WI38 (cell line): ENCODE measurements at regions not wholly inside any gene's neighbourhood (a gene's known extent, or its start where the extent isn't known, plus 50 kb on each side); places are given as distances from the start of the nearest gene placed in this dataset.

Experiments used
- H3K4me3 ChIP-seq: 2 replicates; pipeline ENCODE4 v1.5.1; 2011; ENCODE audit warnings: low read depth, mild to moderate bottlenecking, control low read depth, low read length
- TF ChIP-seq, protein P1 (sequence below): IDR thresholded peaks from 2 replicates; pipeline ENCODE4 v1.5.1; 2012; ENCODE audit warnings: low read depth, mild to moderate bottlenecking, control low read depth, low read length

DNA sequence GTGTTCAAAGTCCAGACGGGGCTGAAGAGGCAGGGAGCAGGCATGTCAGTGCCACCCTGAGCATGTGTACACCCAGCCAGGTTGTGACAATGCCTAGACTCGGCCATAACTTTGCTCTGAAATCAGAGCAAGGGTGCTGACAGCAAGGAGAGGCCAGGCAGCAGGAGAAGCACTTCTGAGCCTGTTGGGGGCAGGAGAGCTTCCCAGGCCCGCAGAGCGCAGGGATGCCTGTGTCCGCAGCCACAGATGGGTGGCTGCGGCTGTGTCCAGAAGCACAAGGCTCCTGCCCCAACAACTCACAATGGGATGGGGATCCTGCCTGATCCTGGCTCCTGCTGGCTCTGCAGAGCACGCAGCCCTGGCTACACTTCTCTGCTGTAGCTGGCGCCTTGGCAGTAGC lies 373.9 kb downstream of the CHSY3 start:
- TF ChIP-seq, protein P1, sequence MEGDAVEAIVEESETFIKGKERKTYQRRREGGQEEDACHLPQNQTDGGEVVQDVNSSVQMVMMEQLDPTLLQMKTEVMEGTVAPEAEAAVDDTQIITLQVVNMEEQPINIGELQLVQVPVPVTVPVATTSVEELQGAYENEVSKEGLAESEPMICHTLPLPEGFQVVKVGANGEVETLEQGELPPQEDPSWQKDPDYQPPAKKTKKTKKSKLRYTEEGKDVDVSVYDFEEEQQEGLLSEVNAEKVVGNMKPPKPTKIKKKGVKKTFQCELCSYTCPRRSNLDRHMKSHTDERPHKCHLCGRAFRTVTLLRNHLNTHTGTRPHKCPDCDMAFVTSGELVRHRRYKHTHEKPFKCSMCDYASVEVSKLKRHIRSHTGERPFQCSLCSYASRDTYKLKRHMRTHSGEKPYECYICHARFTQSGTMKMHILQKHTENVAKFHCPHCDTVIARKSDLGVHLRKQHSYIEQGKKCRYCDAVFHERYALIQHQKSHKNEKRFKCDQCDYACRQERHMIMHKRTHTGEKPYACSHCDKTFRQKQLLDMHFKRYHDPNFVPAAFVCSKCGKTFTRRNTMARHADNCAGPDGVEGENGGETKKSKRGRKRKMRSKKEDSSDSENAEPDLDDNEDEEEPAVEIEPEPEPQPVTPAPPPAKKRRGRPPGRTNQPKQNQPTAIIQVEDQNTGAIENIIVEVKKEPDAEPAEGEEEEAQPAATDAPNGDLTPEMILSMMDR: no peak

DNA sequence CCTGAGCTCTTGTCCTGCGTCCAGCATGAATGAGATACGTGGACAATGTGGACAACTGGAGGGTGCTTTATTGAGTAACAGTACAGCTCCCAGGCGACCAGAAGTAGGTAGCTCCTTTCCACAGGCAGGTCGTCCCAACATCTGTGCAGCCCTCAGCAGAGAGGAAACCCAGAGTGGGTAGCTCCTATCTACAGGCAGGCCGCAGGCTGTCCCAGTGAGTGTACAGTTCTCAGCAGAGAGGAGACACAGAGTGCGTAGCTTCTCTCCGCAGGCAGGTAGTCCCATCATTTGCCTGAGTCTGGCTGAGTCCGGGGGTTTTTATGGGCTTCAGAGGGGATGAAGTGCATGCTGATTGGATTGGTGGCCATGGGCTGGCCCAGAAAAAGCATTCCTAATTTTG lies 373.3 kb downstream of the CHSY3 start:
- no peak overlapping the region for H3K4me3 ChIP-seq
- TF ChIP-seq, protein P1: no peak

More for the DNA sequence above, 373.9 kb downstream of the CHSY3 start:
- H3K4me3 ChIP-seq: no peak overlapping the region

- no peak overlapping the region for H3K4me3 ChIP-seq
- TF ChIP-seq, protein P1: no peak
These were observed 372.7 kb downstream of the CHSY3 start for GRCh38 chr5:130277002-130277401.

DNA sequence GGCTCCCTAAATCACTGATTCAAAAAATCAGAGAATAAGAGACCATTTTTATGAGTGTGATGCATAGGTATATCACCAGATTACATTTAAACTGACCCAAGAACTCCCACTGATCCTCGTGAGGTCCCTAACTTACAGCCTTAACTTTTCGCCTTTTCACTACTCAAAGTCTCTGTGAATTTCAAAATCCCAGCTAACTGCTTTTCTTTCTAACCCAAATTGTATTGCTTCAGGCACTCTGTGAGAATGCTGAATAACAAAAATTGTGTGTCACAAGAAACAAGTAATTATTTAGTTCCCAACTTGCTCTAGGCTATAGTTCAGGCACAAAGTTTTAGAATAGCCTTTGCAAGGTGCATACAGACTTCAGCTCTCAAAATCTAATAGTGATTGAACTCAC lies 368.6 kb downstream of the CHSY3 start:
- TF ChIP-seq, protein P1: no peak
- H3K4me3 ChIP-seq: no peak overlapping the region

- TF ChIP-seq, protein P1: no peak
- H3K4me3 ChIP-seq: no peak overlapping the region
These were observed 366.5 kb downstream of the CHSY3 start for GRCh38 chr5:130270786-130271185.

GRCh38 chr5:130268489-130268888 lies 364.2 kb downstream of the CHSY3 start:
- TF ChIP-seq, protein P1: no peak
- H3K4me3 ChIP-seq: no peak overlapping the region

- no peak overlapping the region for H3K4me3 ChIP-seq
- TF ChIP-seq, protein P1: no peak
These were observed 363.7 kb downstream of the CHSY3 start for GRCh38 chr5:130267926-130268325.
